ENCODE measurements at regions not wholly inside any gene's neighbourhood (a gene's known extent, or its start where the extent isn't known, plus 50 kb on each side); places are given as distances from the start of the nearest gene placed in this dataset.

- intact Hi-C loops (cut with DNase I; ENCODE audit: low total_unique reads) = no loop called here
- Histone ChIP-seq H3K4me3 (no peak overlapping the region), H3K36me3 (no peaks in the 10 kb centered on the region), H3K9me3 (no peaks in the 10 kb centered on the region), H3K27me3 (peaks cover 0 to 63% (median 30%) of the 10 kb centered on the region in 3 donors), H3K27ac (no peak overlapping the region), H3K4me1 (peaks cover 9 to 29% (median 19%) of the 10 kb centered on the region in 4 donors)
- no peak for DNase-seq
- no peak for TF ChIP-seq POLR2AphosphoS5 (IDR thresholded peaks at IDR 0.05)
- TF ChIP-seq EP300 (IDR thresholded peaks at IDR 0.05) = no peak
- no peak for TF ChIP-seq CTCF (IDR thresholded peaks at IDR 0.05)
- no peak for TF ChIP-seq POLR2A (IDR thresholded peaks at IDR 0.05)
- 82 to 90% (median 87%) methylated on average over 25 to 26 of the region's 26 CpGs for WGBS, 5 donors
These were observed 211.4 kb downstream of the TFCP2L1 start for GRCh38 chr2:121073320-121074210.

GRCh38 chr2:121074293-121074932, 210.6 kb downstream of the TFCP2L1 start:
- no peaks in the 10 kb centered on the region for H3K9me3 ChIP-seq
- intact Hi-C loops (cut with DNase I; ENCODE audit: low total_unique reads) = no loop called here
- TF ChIP-seq POLR2A (IDR thresholded peaks at IDR 0.05) = no peak
- TF ChIP-seq CTCF (IDR thresholded peaks at IDR 0.05) = no peak
- TF ChIP-seq EP300 (IDR thresholded peaks at IDR 0.05) = no peak
- TF ChIP-seq POLR2AphosphoS5 (IDR thresholded peaks at IDR 0.05) = no peak
- DNase-seq = no peak
- no peak overlapping the region for H3K4me3 ChIP-seq
- peaks cover 0 to 60% (median 30%) of the 10 kb centered on the region in 3 donors for H3K27me3 ChIP-seq
- no peaks in the 10 kb centered on the region for H3K36me3 ChIP-seq
- H3K27ac ChIP-seq = no peak overlapping the region
- 35 to 50% (median 44%) methylated on average over 11 of the region's 11 CpGs for WGBS, 5 donors
- peaks cover 9 to 29% (median 19%) of the 10 kb centered on the region in 4 donors for H3K4me1 ChIP-seq

- H3K9me3 ChIP-seq = no peaks in the 10 kb centered on the region
- H3K27me3 ChIP-seq = peaks cover 0 to 65% (median 30%) of the 10 kb centered on the region in 3 donors
- peak; percentile 54 to 87 for DNase-seq
- peak overlapping the region in 2 of 4 donors; percentile 3 to 6 for H3K4me3 ChIP-seq
- no peaks in the 10 kb centered on the region for H3K36me3 ChIP-seq
- H3K4me1 ChIP-seq = peaks cover 9 to 29% (median 19%) of the 10 kb centered on the region in 4 donors
- intact Hi-C loops (cut with DNase I; ENCODE audit: low total_unique reads) = loop anchor here (5.0 kb wide), 1 partner anchor 383 kb away; no protein-coding TSS in a partner anchor
- TF ChIP-seq POLR2A (IDR thresholded peaks at IDR 0.05) = peak in 1 of 4 donors; percentile 80
- peak in 2 of 3 donors; percentile 44 to 80 for TF ChIP-seq POLR2AphosphoS5 (IDR thresholded peaks at IDR 0.05)
- TF ChIP-seq CTCF (IDR thresholded peaks at IDR 0.05) = no peak
- H3K27ac ChIP-seq = peak overlapping the region in 1 of 5 donors; percentile 42
- WGBS, 5 donors = 5 to 7% (median 6%) methylated on average over 14 of the region's 14 CpGs
These were observed 209.9 kb downstream of the TFCP2L1 start for GRCh38 chr2:121075006-121075551.

All from stomach (tissue), 8 donors.